Activated CD4-positive, alpha-beta T cell treated with anti-CD3 and anti-CD28 coated beads, Interleukin-2, amount 10 ng/mL, durations not matched to agents 24 days and 14 days (primary cell): ENCODE measurements at regions not wholly inside any gene's neighbourhood (a gene's known extent, or its start where the extent isn't known, plus 50 kb on each side); places are given as distances from the start of the nearest gene placed in this dataset.

Experiments
- DNase-seq: peaks from one replicate; pipeline ENCODE4 v3.0.0; 2022
- H3K27ac Mint-ChIP-seq: one replicate; pipeline ENCODE4 v1.8.0; 2022; ENCODE audit warnings: mild to moderate bottlenecking, mixed read lengths
- H3K27me3 Mint-ChIP-seq: one replicate; pipeline ENCODE4 v1.8.0; 2022; ENCODE audit warnings: mixed read lengths
- H3K36me3 Mint-ChIP-seq: one replicate; pipeline ENCODE4 v1.8.0; 2022; ENCODE audit warnings: low read depth, mild to moderate bottlenecking, mixed read lengths
- H3K4me1 Mint-ChIP-seq: one replicate; pipeline ENCODE4 v1.8.0; 2021; ENCODE audit warnings: mixed read lengths
- H3K4me3 Mint-ChIP-seq: one replicate; pipeline ENCODE4 v1.8.0; 2022; ENCODE audit warnings: mild to moderate bottlenecking, moderate library complexity, mixed read lengths
- H3K9me3 Mint-ChIP-seq: one replicate; pipeline ENCODE4 v1.8.0; 2021; ENCODE audit warnings: mixed read lengths
- intact Hi-C: fragments of 100-400 bp; cut with micrococcal nuclease; formaldehyde crosslinking; loops from one replicate; pipeline ENCODE4 v1.15.1; 2023

DNA sequence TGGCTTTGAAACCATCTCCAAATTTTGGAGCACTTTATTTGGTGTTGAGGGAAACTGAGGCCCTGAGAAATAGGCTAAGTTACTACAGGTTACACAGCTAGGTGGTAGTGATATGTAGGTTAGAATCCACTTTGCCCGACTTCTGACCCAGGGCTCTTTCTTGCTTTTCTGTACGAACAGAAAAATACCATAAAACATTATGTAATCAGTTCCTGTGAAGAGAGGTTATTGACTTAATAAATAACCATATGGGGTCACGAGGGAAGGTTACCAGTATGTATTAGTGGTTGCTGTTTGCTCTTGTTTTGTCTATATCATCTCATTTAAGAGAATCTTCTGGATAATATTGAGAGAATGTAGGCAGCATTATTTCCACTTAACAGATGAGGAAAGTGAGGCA, 172.2 kb upstream of the MAF start:
- H3K36me3 Mint-ChIP-seq = no peaks in the 10 kb centered on the region
- intact Hi-C loops = loop anchor here (5.0 to 10.0 kb wide), 2 partner anchors 170 to 678 kb away; partner anchors contain the start of gene MAF
- no peak for DNase-seq
- H3K9me3 Mint-ChIP-seq = no peaks in the 10 kb centered on the region
- peaks cover 26% of the 10 kb centered on the region for H3K27me3 Mint-ChIP-seq
- peaks cover 31% of the 10 kb centered on the region for H3K4me1 Mint-ChIP-seq
- H3K4me3 Mint-ChIP-seq = no peak overlapping the region
- H3K27ac Mint-ChIP-seq = no peak overlapping the region

DNA sequence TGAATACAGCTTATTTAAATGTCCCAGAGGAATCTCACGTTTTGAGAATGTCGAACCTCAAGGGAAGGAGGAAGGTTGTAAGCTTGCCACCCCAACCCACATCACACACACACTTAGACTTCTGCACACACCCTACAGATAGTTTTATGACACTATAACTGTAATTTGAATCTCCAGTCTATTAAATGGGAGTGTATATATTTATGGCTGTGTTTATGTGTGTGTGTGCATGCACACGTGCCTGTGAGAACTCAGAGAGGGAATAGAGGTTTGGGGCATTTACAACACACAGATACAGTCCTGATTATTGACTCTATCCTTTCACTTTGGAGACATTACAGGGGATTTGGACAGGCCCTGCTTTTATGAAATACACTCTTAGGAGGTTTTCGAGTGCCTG, 171.5 kb upstream of the MAF start:
- H3K4me1 Mint-ChIP-seq = peaks cover 32% of the 10 kb centered on the region
- H3K27me3 Mint-ChIP-seq = peaks cover 26% of the 10 kb centered on the region
- intact Hi-C loops = loop anchor here (5.0 to 10.0 kb wide), 2 partner anchors 170 to 677 kb away; partner anchors contain the start of gene MAF
- no peak overlapping the region for H3K4me3 Mint-ChIP-seq
- no peak for DNase-seq
- no peaks in the 10 kb centered on the region for H3K9me3 Mint-ChIP-seq
- H3K36me3 Mint-ChIP-seq = no peaks in the 10 kb centered on the region
- H3K27ac Mint-ChIP-seq = no peak overlapping the region

DNA sequence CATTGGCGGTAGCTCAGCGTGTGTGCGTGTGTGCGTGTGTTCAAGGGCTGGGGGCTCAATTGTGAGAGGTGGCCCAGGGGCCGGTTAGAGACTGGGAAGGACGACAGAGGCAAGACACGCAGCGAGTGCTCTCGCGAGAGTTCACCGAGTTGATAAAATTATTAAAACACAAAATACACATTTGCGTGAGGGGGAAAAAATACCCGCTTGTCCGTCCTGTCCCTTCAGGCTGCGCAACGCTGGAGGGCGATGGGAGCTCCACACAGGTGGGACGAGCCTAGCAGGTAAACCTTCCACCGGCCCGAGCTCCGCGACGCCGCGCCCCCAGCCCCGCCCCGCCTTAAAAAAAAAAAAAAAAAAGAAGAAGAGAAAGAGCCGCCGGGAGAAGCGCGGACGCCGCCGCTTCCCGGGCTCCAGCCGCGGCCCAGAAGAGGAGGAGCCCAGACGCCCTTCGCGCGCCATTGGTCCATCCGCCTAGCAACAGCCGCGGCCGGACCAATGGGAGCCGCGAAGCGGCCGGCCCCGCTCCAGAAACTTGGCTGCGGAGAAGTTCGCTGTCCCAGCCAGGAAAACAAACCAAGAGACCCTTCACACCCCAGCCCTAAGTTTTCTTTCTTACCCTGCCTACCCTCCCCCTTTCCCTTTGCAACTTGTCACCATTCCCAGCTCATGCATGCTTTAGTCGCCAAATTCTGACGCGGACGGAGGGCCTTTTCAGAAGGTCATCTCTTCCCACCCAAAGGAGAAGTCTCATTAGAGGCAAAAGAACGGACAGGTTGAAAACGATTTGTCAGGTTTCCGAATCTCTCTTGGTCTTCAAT, 169.9 kb upstream of the MAF start:
- peak; percentile 93 for DNase-seq
- intact Hi-C loops = loop anchor here (5.0 to 10.0 kb wide), 2 partner anchors 168 to 676 kb away; partner anchors contain the start of gene MAF
- Mint-ChIP-seq H3K9me3 (no peaks in the 10 kb centered on the region), H3K27ac (peak overlapping the region; percentile 90), H3K4me1 (peaks cover 32% of the 10 kb centered on the region), H3K27me3 (peaks cover 26% of the 10 kb centered on the region), H3K4me3 (peak overlapping the region; percentile 97), H3K36me3 (no peaks in the 10 kb centered on the region)

DNA sequence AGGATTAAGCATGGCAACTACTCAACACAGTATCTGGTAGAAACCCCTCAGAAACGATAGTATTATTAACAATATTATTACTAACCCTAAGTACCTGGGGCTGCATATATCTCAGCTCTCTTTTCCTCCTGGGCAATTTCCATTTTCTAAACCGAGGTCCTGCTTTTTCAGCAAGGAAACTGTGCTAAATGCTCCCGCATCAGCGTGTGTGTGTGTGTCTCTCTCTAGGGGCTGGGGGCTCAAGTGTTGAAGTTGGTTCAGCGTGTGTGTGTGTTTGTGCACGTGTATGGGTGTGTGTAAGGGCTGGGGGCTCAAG, 169.3 kb upstream of the MAF start:
- H3K27ac Mint-ChIP-seq = peak overlapping the region; percentile 90
- intact Hi-C loops = loop anchor here (5.0 to 10.0 kb wide), 4 partner anchors 168 to 1065 kb away; partner anchors contain the start of gene MAF
- peaks cover 24% of the 10 kb centered on the region for H3K27me3 Mint-ChIP-seq
- peak overlapping the region; percentile 97 for H3K4me3 Mint-ChIP-seq
- no peaks in the 10 kb centered on the region for H3K9me3 Mint-ChIP-seq
- H3K4me1 Mint-ChIP-seq = peaks cover 32% of the 10 kb centered on the region
- DNase-seq = no peak
- no peaks in the 10 kb centered on the region for H3K36me3 Mint-ChIP-seq

DNA sequence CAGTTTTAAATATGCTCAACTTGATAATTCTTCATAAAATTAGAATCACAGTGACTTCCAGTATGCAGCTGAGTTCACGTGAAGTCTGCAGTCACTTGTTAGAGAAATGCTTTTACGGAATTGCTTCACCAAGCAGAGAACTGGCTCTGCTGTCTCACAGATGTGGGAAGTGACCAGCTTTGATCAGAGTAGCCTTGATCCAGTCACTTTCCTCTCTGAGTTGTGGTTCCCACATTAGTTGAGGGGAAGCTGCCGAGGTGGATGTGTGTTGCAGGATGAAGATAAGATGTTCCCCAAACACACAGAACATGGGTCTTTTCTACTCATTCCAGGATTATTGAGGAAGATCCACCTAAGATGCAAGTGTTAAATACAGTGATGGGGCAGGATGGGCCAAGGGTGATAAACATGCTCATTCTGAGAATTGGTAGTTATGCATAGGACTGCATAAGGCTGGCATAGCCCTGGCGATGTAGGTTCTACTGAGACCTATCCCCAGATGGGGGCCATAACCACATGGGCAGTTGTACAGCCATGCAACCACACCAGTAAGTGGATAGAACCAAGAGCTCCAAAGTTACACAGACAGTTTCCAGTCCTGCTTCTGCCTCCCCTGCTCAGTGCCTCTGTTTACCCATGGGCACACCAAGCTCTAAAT, 168.9 kb upstream of the MAF start:
- Mint-ChIP-seq H3K36me3 (no peaks in the 10 kb centered on the region), H3K27ac (no peak overlapping the region), H3K27me3 (peaks cover 24% of the 10 kb centered on the region), H3K9me3 (no peaks in the 10 kb centered on the region), H3K4me1 (peaks cover 32% of the 10 kb centered on the region), H3K4me3 (peak overlapping the region; percentile 97)
- peak; percentile 62 for DNase-seq
- intact Hi-C loops = loop anchor here (10.0 kb wide), 2 partner anchors 495 to 1065 kb away; no protein-coding TSS in a partner anchor

DNA sequence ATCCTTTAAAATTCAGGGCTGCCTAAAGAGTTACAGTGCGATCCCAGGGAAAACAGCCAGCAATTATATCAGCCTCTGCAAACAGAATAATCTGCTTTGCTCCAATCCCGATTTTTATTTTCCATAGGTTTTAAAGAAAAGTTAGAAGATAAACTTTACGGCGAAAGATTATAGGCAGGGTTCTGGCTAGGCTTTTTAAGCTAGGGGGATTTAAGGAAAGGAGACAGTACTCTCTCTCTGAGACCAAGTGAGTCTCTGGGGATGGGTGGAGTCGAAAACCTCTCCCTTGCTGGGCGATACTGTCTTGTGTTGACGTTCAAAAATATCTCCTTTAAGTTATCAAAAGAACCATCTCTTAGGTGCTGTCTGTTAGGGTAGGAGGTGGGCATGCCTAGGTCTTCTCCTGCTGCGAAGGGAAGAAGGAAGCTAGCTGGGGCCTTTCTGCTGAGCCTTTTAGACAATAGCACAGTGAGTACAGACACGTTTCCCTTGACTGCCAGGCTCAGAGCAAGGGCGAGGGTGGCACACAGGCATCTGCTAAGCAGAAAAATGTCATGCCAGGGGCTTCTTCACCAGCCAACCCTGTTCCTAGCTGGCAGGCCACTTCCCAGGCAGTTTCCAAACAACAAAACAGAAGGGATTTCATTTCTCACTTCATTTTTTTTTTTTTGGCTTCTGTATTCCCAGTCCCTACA, 167.9 kb upstream of the MAF start:
- DNase-seq = no peak
- Mint-ChIP-seq H3K4me1 (peaks cover 32% of the 10 kb centered on the region), H3K27ac (peak overlapping the region; percentile 12), H3K36me3 (no peaks in the 10 kb centered on the region), H3K9me3 (no peaks in the 10 kb centered on the region), H3K27me3 (peaks cover 25% of the 10 kb centered on the region), H3K4me3 (peak overlapping the region; percentile 65)
- intact Hi-C loops = loop anchor here (10.0 kb wide), 2 partner anchors 494 to 1064 kb away; no protein-coding TSS in a partner anchor

DNA sequence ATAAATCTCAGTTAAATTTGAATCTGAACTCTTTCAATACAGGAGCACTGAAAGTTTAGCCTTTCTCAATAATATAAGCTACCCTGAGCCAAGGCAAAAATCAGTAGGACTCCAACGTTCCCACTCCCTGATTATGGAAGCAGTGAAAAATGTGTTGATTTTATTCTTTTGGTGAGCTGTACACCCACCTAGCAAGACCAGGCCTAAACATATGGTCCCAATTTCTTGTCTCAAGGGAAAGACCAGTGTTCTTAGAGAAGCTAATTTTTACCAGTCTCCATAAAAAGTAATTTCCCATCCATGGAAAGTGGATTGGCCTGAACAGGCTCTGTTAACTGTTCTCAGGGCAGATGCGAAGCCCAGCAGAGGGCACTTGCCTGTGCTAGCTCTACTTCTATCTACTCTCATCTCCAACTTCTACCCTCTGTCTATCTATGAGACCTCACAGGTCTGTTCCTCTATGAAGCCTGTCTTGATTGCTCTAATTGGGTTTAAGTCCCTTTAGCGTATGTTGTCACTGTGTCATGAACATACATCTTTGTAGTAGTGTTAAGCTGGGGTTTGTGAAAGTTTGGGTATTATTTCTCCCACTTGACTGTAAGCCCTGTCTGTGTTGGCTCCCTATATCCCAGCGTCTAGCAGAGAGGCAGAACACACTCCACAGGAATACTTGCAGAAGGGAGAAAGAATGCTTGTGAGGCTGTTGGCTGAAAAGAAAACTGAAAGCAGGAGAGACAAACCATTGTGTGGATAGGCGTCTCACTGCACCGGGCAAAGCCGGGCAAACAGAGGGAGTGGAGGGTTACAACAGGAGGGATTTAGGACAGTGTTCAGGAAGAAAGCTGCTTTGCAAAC, 167.1 kb upstream of the MAF start:
- intact Hi-C loops = loop anchor here (10.0 kb wide), 2 partner anchors 493 to 1063 kb away; no protein-coding TSS in a partner anchor
- no peak overlapping the region for H3K27ac Mint-ChIP-seq
- H3K4me3 Mint-ChIP-seq = peak overlapping the region; percentile 65
- DNase-seq = peak; percentile 64
- H3K27me3 Mint-ChIP-seq = peaks cover 25% of the 10 kb centered on the region
- H3K36me3 Mint-ChIP-seq = no peaks in the 10 kb centered on the region
- H3K4me1 Mint-ChIP-seq = peaks cover 32% of the 10 kb centered on the region
- no peaks in the 10 kb centered on the region for H3K9me3 Mint-ChIP-seq

DNA sequence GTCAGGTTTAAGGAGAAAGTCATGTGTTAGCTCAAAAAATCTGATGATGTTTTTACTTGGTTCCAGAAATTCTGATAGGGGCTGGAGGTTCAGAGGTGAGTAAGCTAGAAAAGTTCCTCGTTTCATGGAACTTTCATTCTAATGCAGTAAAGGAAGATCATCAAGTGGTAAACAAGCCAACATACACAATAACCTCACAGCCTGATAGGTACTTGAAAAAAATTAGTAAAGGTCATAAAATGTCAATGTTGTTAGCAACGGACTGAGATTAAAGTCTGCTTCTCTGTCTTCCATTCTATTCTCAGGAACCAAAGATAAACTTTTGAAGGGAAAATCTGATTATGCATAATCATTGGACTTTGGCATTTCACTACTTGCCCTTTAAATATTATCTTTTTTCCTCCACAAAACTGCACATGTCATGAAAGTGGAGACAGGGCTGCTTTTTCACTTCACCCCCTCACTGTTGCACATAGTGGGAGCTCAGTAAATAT, 165.4 kb upstream of the MAF start:
- intact Hi-C loops = loop anchor here (10.0 kb wide), 2 partner anchors 491 to 1061 kb away; no protein-coding TSS in a partner anchor
- H3K9me3 Mint-ChIP-seq = no peaks in the 10 kb centered on the region
- peak; percentile 44 for DNase-seq

DNA sequence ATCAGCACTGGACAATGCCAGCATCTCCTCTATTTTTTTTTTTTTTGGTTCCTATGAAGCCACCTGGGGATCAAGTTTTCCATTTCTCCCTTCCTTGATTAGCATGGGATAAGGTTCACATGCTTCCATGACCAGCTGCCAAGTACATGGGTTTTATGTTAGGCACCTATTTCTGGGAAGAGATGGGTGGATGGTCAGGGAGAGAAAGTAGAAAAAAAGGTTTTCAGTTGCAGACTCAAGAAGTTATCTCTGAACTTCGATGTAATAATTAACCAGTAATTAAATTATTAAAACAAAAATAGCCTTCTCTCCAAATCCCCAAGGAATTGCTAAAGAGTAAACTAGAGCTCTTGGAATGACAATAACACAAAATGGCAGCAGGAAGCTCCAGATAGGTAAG, 164.9 kb upstream of the MAF start:
- H3K4me3 Mint-ChIP-seq = no peak overlapping the region
- peaks cover 13% of the 10 kb centered on the region for H3K27me3 Mint-ChIP-seq
- no peak overlapping the region for H3K27ac Mint-ChIP-seq
- H3K9me3 Mint-ChIP-seq = no peaks in the 10 kb centered on the region
- intact Hi-C loops = loop anchor here (10.0 kb wide), 2 partner anchors 491 to 1061 kb away; no protein-coding TSS in a partner anchor
- peaks cover 24% of the 10 kb centered on the region for H3K4me1 Mint-ChIP-seq
- no peak for DNase-seq
- H3K36me3 Mint-ChIP-seq = no peaks in the 10 kb centered on the region

More for the DNA sequence above, 165.4 kb upstream of the MAF start:
- no peaks in the 10 kb centered on the region for H3K36me3 Mint-ChIP-seq
- peaks cover 28% of the 10 kb centered on the region for H3K4me1 Mint-ChIP-seq
- no peak overlapping the region for H3K4me3 Mint-ChIP-seq
- no peak overlapping the region for H3K27ac Mint-ChIP-seq
- H3K27me3 Mint-ChIP-seq = peaks cover 15% of the 10 kb centered on the region

DNA sequence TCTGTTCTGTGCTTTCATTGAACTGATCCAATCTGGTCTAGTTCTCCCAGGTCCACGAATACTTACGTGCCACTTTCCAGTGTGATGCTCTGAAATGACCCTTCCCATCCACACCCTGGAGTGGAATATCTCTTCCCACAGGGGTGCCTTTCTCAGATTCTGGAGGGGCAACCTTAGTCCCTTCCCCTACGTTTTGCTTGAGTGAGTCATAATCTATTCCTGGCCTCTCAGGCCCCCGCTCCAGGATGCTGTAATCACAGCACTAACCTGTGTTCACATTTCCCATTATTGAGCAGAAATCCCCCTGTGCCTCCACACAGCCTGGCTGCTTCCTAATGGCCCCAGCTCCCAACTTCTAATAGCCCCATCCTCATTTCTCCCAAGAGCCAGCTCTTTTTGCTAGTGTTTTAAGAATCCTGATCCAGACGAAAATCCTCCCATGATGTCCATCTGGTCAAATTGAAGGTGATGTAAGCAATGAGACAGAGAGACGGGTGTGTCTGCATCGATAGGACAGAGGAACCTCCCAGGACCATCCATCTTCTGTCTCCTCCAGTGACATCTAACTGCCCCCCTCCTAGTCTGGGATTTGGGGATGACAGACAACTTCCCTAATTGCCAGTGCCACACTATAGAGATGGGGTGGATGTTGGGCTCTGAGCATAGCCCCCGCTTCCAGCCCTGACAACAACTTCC, 164.0 kb upstream of the MAF start:
- intact Hi-C loops = loop anchor here (10.0 kb wide), 2 partner anchors 490 to 1060 kb away; no protein-coding TSS in a partner anchor
- no peaks in the 10 kb centered on the region for H3K36me3 Mint-ChIP-seq
- DNase-seq = peak; percentile 53
- peaks cover 13% of the 10 kb centered on the region for H3K27me3 Mint-ChIP-seq
- H3K27ac Mint-ChIP-seq = no peak overlapping the region
- H3K4me1 Mint-ChIP-seq = peaks cover 19% of the 10 kb centered on the region
- H3K9me3 Mint-ChIP-seq = no peaks in the 10 kb centered on the region
- no peak overlapping the region for H3K4me3 Mint-ChIP-seq

DNA sequence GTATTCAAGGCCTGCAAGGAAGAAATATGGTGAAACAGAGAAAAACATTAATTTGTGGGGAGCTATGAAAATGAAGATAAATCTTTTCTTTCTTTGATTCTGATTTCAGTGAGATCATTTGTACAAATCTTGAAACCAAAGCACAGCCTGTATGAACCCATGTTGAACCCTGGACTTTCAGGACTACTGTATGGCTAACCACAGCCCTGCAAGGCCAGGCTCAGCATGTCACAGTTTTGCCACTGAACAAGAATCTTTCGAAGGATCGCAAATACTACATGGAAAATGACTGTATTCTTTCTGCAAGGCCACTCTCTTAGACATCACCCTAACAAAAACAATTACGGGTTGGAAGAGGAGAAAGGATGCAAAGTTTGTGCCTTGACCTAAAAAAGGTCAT, 161.7 kb upstream of the MAF start:
- H3K36me3 Mint-ChIP-seq = no peaks in the 10 kb centered on the region
- no peak overlapping the region for H3K27ac Mint-ChIP-seq
- peaks cover 13% of the 10 kb centered on the region for H3K27me3 Mint-ChIP-seq
- peaks cover 3% of the 10 kb centered on the region for H3K9me3 Mint-ChIP-seq
- no peak overlapping the region for H3K4me3 Mint-ChIP-seq
- peak; percentile 31 for DNase-seq
- H3K4me1 Mint-ChIP-seq = peaks cover 6% of the 10 kb centered on the region
- intact Hi-C loops = loop anchor here (10.0 kb wide), 2 partner anchors 487 to 1057 kb away; no protein-coding TSS in a partner anchor

DNA sequence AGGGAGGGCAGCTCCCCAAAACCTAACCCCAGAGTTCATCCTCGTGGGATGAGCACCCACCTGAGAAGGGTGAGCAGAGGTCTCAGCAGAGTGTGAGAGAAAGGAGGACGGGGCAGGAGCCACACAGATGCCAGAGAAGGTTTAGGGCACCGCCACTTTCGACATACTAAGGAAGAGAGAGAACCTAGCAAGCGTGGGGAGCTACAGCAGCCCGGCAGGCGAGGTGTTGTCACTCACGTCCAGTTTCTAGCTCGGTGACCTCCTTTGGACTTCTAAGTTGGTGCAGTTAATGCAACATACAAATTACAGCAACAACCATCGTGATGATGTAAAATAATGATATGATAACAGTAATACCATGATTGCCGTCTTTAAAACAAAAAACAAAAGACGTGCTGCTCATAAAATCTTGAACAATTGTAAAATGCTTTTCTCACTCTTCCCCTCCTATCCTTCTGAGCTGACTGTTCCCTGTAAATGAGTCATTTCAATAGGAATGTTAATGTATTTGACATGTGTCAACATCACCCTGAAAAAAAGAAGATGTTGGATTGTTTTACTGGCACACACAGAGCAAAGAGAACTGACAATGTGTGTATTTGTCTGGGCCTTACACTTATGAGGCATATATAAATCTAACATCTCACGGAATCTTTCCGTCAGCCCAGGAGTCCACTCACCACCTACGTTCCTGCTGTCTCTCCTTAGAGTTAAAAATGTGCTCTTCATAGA, 158.2 kb upstream of the MAF start:
- peaks cover 26% of the 10 kb centered on the region for H3K4me1 Mint-ChIP-seq
- H3K36me3 Mint-ChIP-seq = peaks cover 2% of the 10 kb centered on the region
- H3K9me3 Mint-ChIP-seq = peaks cover 8% of the 10 kb centered on the region
- no peak for DNase-seq
- H3K27ac Mint-ChIP-seq = peak overlapping the region; percentile 4
- H3K4me3 Mint-ChIP-seq = no peak overlapping the region
- intact Hi-C loops = loop anchor here (5.0 to 10.0 kb wide), 2 partner anchors 84 to 984 kb away; no protein-coding TSS in a partner anchor
- H3K27me3 Mint-ChIP-seq = peaks cover 3% of the 10 kb centered on the region
